DMS53 treated with DMSO at 0.1 percent for 48 hours (cell line): ENCODE measurements at regions not wholly inside any gene's neighbourhood (a gene's known extent, or its start where the extent isn't known, plus 50 kb on each side); places are given as distances from the start of the nearest gene placed in this dataset.

Experiments
- DNase-seq: peaks from one replicate; lab custom pipeline; 2025; ENCODE audit not compliant: unreplicated experiment; lab: John Stamatoyannopoulos, UW

GRCh38 chr6:98583506-98583905 lies 250.9 kb upstream of the POU3F2 start:
- no peak for DNase-seq

DNA sequence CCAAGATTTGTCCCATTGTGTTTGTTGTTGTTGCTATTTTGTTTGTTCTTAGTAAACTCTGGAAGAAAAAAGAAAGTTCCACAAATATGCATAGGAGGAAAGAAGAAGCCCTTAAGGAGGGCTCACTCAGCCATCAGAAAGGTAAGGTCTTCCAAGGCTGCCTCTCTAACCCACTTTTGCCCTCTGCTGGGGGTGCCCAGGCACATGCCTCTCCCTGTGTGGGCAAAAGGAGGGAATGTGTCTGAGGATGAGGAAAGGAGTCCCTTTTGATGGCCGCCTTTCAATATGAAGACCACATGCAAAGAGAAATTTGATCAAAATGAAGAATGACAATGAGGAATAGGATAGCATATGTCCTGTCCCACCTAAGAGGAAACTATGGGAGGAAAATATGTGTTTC lies 248.2 kb upstream of the POU3F2 start:
- no peak for DNase-seq

GRCh38 chr6:98587555-98587954 lies 246.8 kb upstream of the POU3F2 start:
- no peak for DNase-seq

DNA sequence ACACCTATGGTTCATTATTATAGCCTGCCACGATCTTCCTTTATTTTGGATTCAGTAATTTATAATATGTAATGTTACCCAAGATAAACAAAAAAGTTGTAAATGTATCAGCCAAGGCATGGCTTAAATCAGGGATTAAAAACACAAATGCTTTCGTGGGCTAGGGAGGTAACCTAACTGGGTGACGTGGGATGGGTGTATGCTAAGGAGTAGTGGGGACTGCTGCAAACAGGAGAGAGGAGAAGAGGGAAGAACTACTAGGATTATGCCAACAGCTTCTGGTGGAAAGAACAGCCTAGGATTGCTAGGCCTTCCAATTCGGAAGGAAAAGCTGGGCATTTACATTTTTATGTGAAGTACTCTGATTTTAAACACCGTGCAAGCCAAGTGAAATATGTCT lies 244.8 kb upstream of the POU3F2 start:
- no peak for DNase-seq

GRCh38 chr6:98590136-98590681 lies 244.2 kb upstream of the POU3F2 start:
- DNase-seq = no peak

- peak; percentile 3 for DNase-seq
Measured at GRCh38 chr6:98590997-98591396, 243.4 kb upstream of the POU3F2 start.

DNA sequence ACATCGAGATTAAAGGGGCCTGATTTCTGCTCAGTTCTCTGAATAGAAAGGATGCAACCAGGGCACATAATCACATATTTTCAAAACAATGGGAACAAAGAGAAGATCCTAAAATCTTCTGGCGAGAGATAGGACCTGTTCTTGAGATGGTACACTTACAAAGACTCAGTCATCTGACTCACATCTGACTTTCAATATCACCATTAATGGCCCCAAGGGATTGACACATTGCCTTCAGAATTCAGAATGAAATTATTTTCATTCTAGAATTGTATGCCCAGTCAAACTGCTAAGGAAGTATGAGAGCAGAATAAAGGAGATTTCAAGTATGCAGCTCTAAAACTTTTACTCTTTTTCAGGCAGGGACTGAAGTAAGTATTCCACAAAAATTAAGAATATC lies 240.7 kb upstream of the POU3F2 start:
- no peak for DNase-seq

DNA sequence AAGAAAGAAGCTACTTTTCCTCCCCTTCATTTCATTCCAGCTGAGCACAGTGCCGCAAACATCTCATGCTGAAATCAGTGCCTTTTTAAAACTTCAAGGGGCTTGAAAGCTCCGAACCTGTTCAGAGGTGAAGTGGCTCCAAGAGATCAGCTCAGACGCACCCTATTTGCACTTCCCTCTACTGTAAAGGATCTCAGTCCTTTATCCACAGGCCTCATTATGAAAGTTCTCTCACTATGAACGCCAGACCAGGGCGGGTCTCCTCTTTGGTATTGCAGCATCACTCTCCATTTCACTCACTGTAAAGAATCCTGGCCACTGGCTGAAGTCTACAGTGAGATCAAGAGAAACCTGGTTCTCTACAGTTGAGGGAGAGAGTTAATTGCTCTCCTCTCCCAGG lies 232.7 kb upstream of the POU3F2 start:
- DNase-seq = no peak

GRCh38 chr6:98605705-98606104 lies 228.7 kb upstream of the POU3F2 start:
- DNase-seq = no peak

DNA sequence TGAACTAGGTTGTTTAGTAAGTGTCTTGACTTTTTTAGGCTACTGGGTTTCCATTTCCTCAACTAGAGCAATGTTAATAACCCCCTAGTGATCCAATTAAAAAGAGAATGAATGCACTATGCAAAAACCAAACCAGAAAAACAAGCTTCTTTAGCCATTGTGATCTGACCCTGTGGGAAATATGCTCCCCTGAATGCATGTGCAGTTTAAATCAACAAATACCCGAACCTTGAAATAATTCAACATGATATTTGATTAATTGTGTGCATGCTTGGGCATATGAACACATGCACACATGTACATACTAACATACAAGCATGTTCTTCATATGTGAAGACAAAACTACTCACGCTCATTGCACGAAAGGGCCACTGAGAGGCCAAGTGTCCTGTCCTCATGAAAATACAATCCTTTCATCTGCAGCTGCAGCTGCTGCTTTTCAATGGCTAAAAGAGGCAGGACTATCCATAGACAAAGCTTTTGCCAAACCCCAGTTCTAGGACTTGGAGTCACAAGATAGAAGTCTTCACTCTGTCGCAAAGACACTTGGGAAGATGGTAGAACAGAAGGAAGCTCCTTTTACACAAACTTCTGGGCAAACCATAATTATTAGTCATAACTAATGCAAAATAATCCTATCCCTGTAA lies 207.1 kb upstream of the POU3F2 start:
- no peak for DNase-seq

- DNase-seq = no peak
Measured at GRCh38 chr6:98633886-98634285, 200.5 kb upstream of the POU3F2 start.

DNA sequence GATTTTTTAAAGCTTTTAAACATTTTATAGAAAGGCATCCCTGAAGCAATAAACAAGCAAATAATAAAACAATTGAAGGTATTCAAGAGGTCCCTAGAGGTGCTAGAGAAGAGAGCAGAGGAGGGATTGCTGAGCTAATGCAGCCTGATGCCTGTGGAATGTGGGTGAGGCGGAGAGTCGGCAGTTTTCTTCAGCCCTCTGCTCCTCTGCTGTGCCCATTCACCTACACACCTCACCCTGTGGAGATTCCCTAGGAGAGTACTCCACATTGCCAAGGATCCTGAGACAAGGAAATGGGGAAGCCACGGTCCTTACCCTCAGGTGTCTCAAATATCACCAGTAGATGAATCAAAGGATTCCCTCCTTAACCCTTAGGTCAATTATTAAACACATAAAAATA lies 199.8 kb upstream of the POU3F2 start:
- DNase-seq = no peak

GRCh38 chr6:98635191-98635590 lies 199.2 kb upstream of the POU3F2 start:
- no peak for DNase-seq

DNA sequence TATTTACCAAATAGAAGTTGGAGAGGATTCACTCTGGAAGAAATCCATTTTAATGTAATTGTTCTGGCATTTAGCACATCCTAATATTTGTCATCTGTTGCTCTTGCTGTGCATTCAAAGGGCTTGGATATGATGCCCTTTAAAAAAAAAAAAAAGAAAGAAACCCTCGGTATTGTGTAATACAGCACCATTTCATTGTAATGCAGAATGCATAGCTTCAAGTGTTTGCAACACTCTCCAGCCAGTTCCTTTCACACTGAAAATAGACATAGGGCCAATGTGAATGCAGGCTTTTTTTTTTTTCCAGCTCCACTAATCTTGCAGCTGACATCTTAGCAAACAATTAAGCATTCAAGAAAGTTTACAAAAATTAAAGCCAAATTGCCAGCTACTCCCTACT lies 197.4 kb upstream of the POU3F2 start:
- DNase-seq = peak; percentile 34

DNA sequence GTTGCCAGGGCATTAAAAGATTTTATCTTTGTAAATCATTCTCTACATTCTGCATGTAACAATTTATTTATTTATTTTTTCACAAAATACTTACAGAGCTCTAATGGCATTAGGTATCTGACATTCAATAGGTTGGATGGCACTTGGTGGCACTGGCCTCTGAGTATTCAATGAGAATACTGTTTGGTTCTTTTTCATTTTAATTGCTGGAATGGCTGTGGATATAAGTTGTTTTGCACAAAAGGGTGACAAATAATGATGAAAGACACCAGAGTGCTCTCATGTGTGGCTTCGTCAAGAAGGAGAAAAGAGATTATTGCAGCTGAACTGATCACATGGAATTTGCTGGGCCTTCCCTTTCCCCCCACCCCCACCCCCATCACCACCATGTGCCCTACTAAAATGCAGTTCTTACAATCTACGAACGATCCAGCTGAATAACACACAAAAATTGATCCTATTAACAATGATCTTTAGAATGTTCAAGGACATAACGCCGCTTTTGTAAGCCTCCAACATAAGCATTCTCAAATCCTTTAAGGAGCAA lies 195.2 kb upstream of the POU3F2 start:
- DNase-seq = no peak

DNA sequence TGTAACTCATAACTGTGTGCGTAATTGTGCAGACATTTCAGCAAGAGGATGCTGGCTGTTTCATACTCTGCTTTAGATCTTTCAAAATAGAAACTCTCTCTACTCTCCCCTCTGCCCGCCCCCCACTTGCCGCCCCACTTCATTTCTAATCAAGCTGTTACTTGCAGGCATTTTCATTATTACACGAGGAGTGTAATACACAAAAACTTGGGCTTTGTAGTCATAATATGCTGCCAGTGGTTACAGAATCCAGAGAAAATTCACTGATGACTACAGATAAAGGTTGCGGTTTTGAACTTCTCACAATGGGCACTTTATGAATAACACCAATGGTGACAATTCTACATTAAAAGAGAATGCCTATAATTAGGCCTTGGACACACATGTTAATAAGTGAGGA lies 194.0 kb upstream of the POU3F2 start:
- DNase-seq = no peak

DNA sequence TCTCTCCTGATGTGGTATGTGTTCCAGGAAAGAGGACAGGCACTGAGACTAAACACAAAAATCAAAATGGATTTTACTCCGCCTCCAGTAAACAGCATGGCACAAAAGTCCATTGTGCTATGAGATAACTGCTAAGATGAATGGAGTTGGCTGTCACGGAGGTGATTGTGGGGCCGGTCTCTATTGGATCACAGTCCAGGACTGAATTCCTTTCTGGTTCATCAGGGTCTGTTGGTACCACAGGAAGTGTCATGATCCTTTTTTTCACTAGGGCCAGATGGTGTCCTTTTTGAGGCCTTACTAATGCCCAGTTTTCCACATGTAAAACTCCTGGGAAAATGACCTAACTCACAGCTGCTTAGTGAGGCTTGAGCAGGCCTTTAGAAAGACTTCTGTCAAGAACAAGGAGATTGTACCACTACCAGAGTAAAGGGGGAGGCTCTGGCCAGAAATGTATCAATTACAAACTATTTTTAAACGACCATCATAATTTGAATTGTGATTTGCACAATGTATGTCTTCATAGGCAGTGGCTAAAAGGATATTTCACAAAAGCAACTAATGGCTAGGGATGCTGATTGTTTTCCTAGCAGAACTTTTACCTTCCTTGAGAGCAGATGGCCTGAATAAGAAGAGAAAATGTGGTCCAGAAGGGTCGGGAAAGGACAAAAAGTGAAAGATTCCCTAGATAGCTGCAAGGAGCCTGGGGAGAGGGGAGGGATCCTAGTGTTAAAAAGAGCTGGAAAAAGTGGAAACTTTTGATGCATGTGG lies 192.2 kb upstream of the POU3F2 start:
- DNase-seq = no peak

GRCh38 chr6:98644063-98644462 lies 190.3 kb upstream of the POU3F2 start:
- DNase-seq = no peak

GRCh38 chr6:98648211-98648914 lies 186.0 kb upstream of the POU3F2 start:
- DNase-seq = no peak

DNA sequence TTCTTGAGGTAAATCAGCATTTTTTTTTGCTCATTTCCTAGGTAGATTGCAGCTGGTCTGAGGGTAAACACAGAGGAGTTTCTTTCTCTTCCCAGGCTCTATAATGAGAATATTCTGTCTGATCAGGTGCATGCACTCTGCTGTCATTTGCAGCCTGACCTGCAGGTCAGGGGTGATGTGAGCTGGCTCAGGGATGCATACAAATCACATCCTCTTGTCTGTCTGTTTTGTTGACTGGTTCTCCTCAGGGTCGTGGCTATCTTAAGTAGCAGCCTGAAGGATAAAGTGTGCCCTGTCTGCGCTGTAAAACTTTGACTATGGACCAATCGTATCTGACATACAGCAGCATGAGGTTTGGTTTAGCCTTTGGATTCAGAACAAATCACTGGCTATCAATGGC lies 183.4 kb upstream of the POU3F2 start:
- no peak for DNase-seq

DNA sequence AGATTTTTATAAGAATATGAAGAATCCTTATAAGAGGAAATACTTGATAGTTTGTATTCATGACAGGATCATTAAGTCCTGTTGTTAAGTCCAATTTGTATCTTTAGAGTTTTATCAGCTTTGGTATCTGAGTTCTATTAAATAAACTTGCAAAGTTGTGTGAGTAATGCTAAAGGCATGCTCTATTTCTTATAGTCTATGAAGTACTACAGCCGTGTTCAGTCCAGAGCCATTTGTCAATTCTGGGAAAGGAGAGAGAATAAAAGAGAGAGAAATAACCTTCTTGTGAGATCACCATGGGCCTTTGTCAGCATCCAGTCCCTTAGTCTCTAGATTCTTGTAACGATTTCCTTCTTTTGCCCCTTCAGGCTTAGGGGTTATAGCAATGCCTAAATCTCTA lies 181.2 kb upstream of the POU3F2 start:
- no peak for DNase-seq

DNA sequence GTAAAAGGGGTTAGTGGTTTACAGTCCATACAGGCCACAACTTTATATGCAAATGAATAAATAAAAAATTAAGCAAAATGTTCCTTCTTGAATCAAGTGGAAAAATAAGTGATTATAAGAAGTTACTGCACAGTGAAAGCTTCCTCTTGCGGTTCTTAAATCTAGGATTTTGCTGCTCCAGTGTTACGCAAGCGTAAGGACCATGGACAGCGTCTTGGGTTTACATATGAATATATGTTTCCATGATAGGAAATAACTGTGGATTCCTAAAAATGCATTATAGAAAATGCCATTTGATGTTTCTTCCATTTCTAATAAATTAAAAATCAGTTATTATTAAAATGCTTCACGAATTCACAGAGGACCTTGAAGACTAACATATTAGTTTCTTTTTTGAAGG lies 176.6 kb upstream of the POU3F2 start:
- DNase-seq = no peak
